Erythroblast (primary cell): ENCODE measurements at regions not wholly inside any gene's neighbourhood (a gene's known extent, or its start where the extent isn't known, plus 50 kb on each side); places are given as distances from the start of the nearest gene placed in this dataset.
"Not testable (repeated sequence)": the region's sequence is repeated elsewhere in the genome, so short reads cannot be mapped to it uniquely, and the experiment has no call there.

Experiments used
- DNase-seq, 2 experiments: peaks; one replicate each; lab custom pipeline; 2025; lab: John Stamatoyannopoulos, UW
- GATA1 ChIP-seq: IDR thresholded peaks from 2 replicates; pipeline ENCODE4 v1.6.1; 2011; ENCODE audit warnings: low read depth, mild to moderate bottlenecking, control low read depth, low read length, moderate library complexity
- POLR2A ChIP-seq: IDR thresholded peaks from 2 replicates; pipeline ENCODE4 v1.6.1; 2011; ENCODE audit warnings: mild to moderate bottlenecking, low read length

- DNase-seq, result no peak
- TF ChIP-seq GATA1 (no peak), POLR2A (no peak)
These were observed 763.4 kb upstream of the EPHA5 start for GRCh38 chr4:66433706-66434105.

GRCh38 chr4:66430856-66431255 is 760.6 kb upstream of the EPHA5 start:
- no peak for TF ChIP-seq POLR2A
- TF ChIP-seq GATA1, result no peak
- DNase-seq, result no peak

GRCh38 chr4:66429276-66429675 is 759.0 kb upstream of the EPHA5 start:
- TF ChIP-seq GATA1 (no peak), POLR2A (no peak)

DNA sequence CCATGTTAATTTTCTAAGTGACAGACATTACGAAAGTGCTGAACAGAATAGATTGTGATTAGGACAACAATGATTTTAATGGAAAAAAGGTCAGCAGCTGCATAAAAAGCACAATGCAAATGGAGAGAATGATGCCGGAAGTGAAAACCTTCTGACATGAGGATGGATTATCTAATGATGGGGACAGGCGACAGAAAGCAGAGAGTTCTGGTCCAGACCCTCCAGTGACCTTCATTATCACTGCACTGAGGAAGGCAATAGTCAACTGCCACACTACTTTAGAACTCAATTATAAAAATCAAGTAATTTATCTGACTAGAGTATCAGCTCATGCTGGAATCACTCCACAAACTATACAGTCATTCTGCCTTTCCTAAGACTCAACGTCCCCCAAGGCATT is 746.1 kb upstream of the EPHA5 start:
- no peak for DNase-seq

More at GRCh38 chr4:66429276-66429675, 759.0 kb upstream of the EPHA5 start:
- no peak for DNase-seq

DNA sequence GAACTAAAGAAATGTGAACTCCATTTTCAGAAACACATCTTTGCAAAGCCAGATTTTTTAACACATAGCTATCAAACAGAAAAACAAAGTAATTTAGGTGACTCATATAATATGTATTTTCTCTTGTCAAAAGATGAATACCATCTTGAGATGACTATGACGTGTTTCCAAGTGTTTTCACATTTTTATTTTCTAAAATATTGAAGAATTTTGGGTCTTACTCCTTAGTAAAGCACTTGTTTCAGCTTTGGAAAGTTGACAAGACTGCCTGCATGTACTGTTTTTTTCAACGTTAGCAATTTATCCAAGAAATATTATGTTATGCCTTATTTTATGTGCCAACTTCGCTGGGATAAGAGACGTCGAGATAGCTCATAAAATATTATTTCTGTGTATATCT is 733.9 kb upstream of the EPHA5 start:
- TF ChIP-seq POLR2A, result no peak
- TF ChIP-seq GATA1, result no peak
- DNase-seq, result no peak

More for the DNA sequence above, 746.1 kb upstream of the EPHA5 start:
- TF ChIP-seq POLR2A (no peak), GATA1 (no peak)

DNA sequence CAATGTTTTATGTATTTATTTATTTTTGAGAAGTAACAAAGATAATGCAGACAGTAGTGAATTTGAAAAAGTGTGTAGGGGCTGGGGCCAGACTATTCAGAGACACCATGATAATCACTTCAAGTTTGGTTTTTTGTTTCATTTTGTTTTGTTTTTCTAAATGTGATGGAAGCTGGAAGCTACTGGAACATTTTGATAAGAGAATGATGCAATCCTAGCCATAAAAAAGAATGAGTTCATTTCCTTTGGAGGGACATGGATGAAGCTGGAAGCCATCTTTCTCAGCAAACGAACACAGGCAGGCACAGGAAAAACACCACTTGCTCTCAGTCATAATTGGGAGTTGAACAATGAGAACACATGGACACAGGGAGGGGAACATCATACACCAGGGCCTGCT is 706.6 kb upstream of the EPHA5 start:
- DNase-seq, result no peak
- no peak for TF ChIP-seq POLR2A

DNA sequence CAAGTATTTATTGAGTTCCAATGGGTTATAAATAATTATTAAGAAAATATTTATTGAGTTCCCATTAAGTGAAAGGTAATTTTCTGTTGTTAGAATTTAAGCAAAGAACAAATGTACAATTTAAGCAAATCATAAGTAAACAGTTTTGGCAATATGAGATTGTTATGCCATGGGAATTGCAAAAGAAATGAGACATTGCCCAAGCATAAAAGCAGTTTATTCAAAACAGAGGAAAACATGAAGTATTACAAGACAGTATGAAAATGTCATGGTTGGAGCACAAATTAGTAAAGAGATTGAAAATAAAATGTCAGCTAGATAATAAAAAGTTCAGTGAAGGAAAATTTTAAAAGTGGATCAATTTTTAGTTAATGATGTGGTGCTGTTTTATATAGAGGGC is 706.1 kb upstream of the EPHA5 start:
- DNase-seq, result no peak
- TF ChIP-seq GATA1 (no peak), POLR2A (no peak)

DNA sequence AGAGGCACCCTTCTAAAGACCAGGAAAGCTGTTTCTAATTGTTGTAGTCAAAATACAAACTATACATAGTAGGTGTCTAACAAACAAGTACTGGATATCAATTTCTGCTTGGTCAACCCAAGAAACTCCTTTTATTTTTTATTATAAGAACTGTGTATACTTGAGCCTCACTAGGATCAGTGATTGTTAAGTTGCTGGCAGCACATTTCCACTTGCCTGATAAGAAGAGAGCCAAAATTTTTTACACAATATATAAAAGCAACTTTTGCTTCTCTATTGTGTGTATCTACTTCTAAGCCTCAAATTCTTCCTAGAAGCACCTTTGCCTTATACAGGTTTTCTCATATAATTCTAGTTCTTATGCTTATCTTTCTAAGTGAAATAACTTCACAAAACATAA is 703.0 kb upstream of the EPHA5 start:
- no peak for DNase-seq
- TF ChIP-seq POLR2A, result no peak
- no peak for TF ChIP-seq GATA1

DNA sequence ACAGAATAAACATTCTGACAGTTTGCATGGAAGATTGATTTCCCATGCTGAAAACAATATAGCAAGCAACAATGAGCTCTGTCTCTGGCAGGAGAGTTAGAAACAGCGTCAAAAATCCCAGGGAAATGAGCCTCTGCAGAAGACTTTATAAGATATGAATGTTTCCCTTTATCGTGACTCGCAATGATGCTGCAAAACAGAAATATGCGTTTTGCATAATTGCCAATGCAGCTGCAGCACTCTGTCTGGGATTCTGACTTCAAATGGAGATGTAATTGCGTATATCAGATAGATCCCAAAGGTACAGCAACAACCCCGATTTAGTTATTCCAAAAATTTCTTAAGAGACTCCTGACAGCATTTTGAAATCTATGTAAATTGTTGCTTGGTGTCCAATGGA is 702.4 kb upstream of the EPHA5 start:
- DNase-seq, result no peak
- TF ChIP-seq GATA1 (no peak), POLR2A (no peak)

DNA sequence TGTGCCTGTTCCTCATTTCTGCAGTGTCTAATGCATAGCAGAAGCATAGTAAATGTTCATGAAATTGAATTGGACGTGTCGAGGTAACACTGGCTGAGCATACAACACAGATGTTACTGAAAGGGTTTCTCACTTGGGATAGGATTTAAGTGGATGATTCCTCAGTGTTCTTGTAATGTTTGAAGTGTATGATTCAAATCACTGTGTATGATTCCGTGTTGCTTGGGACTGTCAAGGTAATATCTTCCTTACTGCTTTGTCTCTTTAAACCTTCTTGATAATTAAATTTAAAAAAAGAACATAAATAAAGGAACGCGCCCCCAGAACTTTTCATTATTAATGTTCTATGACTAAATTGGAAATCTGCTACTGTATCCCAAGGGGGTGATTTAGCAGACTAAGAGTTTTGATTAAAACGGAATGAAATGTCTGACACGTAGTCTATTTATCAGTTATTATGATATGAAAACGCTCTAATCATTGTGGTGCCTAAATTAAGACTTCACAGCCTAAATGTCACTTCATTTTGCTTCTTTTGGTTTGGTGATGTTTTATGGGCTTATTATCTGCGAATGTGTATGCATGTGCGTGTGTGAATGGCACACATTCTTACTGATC is 696.9 kb upstream of the EPHA5 start:
- DNase-seq, result no peak
- TF ChIP-seq GATA1, result no peak
- no peak for TF ChIP-seq POLR2A

- DNase-seq, result not testable (repeated sequence)
These were observed 690.1 kb upstream of the EPHA5 start for GRCh38 chr4:66360395-66360794.

DNA sequence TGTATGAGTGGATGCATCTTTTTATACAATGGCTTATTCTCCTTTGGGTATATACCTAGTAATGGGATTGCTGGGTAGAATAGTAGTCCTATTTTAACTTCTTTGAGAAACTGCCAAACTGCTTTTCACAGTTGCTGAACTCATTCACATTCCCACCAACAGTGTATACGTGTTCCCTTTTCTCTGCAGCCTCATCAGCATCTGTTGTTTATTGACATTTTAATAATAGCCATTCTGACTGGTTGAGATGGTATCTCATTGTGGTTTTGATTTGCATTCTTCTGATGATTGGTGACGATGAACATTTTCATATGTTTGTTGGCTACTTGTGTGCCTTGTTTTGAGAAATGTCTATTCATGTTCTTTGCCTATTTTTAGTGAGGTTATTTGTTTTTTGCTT is 687.0 kb upstream of the EPHA5 start:
- TF ChIP-seq GATA1 (no peak), POLR2A (no peak)
- no peak for DNase-seq

- TF ChIP-seq POLR2A (no peak), GATA1 (no peak)
- no peak for DNase-seq
These were observed 685.0 kb upstream of the EPHA5 start for GRCh38 chr4:66355328-66355727.

- DNase-seq, result no peak
- TF ChIP-seq POLR2A (no peak), GATA1 (no peak)
These were observed 681.5 kb upstream of the EPHA5 start for GRCh38 chr4:66351761-66352160.

DNA sequence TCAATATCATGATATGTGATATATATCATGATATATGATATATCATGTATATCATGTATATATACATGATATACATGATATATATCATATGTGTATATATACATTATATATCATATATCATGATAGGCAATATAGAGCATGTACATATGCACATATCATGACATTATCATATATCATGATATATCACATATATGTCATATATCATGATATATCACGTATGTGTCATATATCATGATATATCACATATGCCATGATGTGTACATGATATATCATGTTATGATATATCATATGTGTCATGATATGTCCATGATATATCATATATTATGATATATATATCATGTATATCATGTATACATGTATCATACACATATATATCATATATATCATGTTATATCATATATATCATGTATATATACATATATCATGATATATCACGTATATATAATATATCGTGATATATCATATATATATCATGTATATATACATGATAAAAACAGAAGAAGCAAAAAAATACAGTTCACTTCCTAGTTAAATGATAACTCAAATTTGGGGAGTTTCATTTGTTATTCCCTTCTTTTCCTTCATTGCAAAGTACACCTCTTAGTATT is 670.1 kb upstream of the EPHA5 start:
- no peak for TF ChIP-seq POLR2A
- TF ChIP-seq GATA1, result no peak
- no peak for DNase-seq

DNA sequence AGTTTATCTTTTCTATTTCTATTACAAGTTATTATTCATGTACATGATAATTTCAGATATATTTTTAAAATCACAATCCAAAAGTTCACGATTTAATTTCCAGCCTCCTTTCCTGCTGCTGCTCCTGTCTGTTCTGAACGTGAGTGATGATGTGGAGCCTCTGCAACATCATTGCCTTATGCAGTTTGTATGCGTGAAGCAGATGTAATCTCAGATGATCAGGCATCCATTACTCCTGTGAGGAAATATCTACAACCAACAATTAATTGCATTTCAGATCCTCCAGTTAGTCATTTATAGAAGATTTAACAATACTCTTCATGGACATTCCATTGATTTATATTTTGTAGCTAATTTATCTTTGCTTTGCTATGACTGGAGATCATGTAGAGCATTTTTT is 668.7 kb upstream of the EPHA5 start:
- DNase-seq, result no peak
- no peak for TF ChIP-seq GATA1
- TF ChIP-seq POLR2A, result no peak
